Heart right ventricle (tissue), 16 donors: ENCODE measurements at regions not wholly inside any gene's neighbourhood (a gene's known extent, or its start where the extent isn't known, plus 50 kb on each side); places are given as distances from the start of the nearest gene placed in this dataset.
A peak's percentile ranks its signal among the peaks of the same experiment; 100 is the strongest.

Source experiments
- ATAC-seq, 8 donors: fragments of 200-7000 bp; cut with Tn5 transposase; one replicate each; pipeline ENCODE4 v1.9.1; 2020; ENCODE audit warnings: mild to moderate bottlenecking in 8 of 8, moderate library complexity in 8 of 8, moderate number of reproducible peaks in 1 of 8
- DNase-seq, 2 donors: peaks; one replicate each; pipeline ENCODE4 v3.0.0-alpha.2; 2020
- H3K27ac ChIP-seq, 10 donors: fragments of 200-600 bp; sonication (generic) in 2 of 10; one replicate each; pipeline versions ENCODE4 v1.5.0 to v1.8.0; 2020 to 2022; ENCODE audit warnings: mild to moderate bottlenecking in 3 of 10
- H3K27me3 ChIP-seq, 7 donors: fragments of 200-600 bp; one replicate each; pipeline ENCODE4 v1.8.0; 2021 to 2022; ENCODE audit warnings: mild to moderate bottlenecking in 2 of 7
- H3K36me3 ChIP-seq, 9 donors: fragments of 200-600 bp; sonication (generic) in 1 of 9; one replicate each; pipeline versions ENCODE4 v1.5.0 to v1.8.0; 2020 to 2022; ENCODE audit warnings: mild to moderate bottlenecking in 2 of 9
- H3K4me1 ChIP-seq, 9 donors: fragments of 200-600 bp; sonication (generic) in 1 of 9; one replicate each; pipeline versions ENCODE4 v1.5.0 to v1.8.0; 2020 to 2022; ENCODE audit warnings: mild to moderate bottlenecking in 4 of 9
- H3K4me3 ChIP-seq, 10 donors: fragments of 200-600 bp; sonication (generic) in 2 of 10; one replicate each; pipeline versions ENCODE4 v1.5.0 to v1.8.0; 2020 to 2022; ENCODE audit warnings: mild to moderate bottlenecking in 7 of 10, moderate library complexity in 2 of 10
- H3K9me3 ChIP-seq, 11 donors: fragments of 200-600 bp in 10 of 11; sonication (generic) in 2 of 11; one replicate each; pipeline versions ENCODE4 v1.5.0 to v1.8.0; 2013 to 2022; ENCODE audit warnings: mild to moderate bottlenecking in 2 of 11, control low read depth in 1 of 11, moderate library complexity in 1 of 11
- CTCF ChIP-seq, 9 donors: fragments of 200-600 bp; sonication (generic) in 2 of 9; IDR thresholded peaks; one replicate each; pipeline versions ENCODE4 v1.5.0 to v1.8.0; 2021 to 2022; ENCODE audit warnings: antibody characterized with exemption in 9 of 9, mild to moderate bottlenecking in 5 of 9, moderate library complexity in 1 of 9
- WGBS, 2 donors: extraction: QIAGEN DNeasy Blood & Tissue Kit; methylation state at CpG; one replicate each; pipeline ENCODE4 v1.1.7; 2013; ENCODE audit warnings: inconsistent platforms in 1 of 2; 5-methylcytosine and 5-hydroxymethylcytosine counted together
- intact Hi-C, 10 donors: fragments of 100-400 bp; cut with DNase I; formaldehyde crosslinking; loops; one replicate each; pipeline versions ENCODE4 v1.11.1 to v1.14.2; 2022
- donor health status: Arrhythmogenic right ventricular cardiomyopathy.
- donor health status: ischemic (EF 13 %, LVEDD 7.1; RV severe dilation, severe dysfunction).
- donor health status: healthy with polysubstance abuse.
- donor health status: DM: no; HTN: yes; CAD: no.
- donor health status: DM: no; HTN: no; CAD: no.
- donor health status: ischemic (EF 25% LVEDD 6.9; RV normal size, moderate dysfunction).
- donor health status: ischemic (EF 25% LVEDD 5.7; RV mildly dilated, moderate dysfunction).
- donor health status: healthy.
- donor health status: DM: yes; HTN: yes; CAD: no.
- donor health status: Ischemic cardiomyopathy.
- donor health status: ischemic (EF 35%, LVEDD 5.7; RV mildly dilated, moderate dysfunction).
- donor health status: nonischemic (EF 11% LVEDD 7.7; RV severe dilation, severe dysfunction).
- donor health status: DM: yes; HTN: yes; CAD: no.
- donor health status: PGD.
- donor health status: ischemic (EF 29% LVEDD 5.4; RV normal size, mild dysfunction).
- donor health status: nonischemic (EF 23%, LVEDD 6.1; RV moderate dilation, normal function).

GRCh38 chr10:108471420-108471819 is 1306.9 kb upstream of the SORCS1 start:
- TF ChIP-seq CTCF (IDR thresholded peaks at IDR 0.05): no peak

GRCh38 chr10:108469940-108470339 is 1305.4 kb upstream of the SORCS1 start:
- Histone ChIP-seq H3K36me3 (no peaks in the 10 kb centered on the region), H3K9me3 (peaks cover 0 to 26% (median 0%) of the 10 kb centered on the region in 11 donors), H3K4me1 (peaks cover 0 to 9% (median 0%) of the 10 kb centered on the region in 9 donors), H3K4me3 (no peak overlapping the region), H3K27me3 (peaks cover 0 to 27% (median 18%) of the 10 kb centered on the region in 7 donors), H3K27ac (no peak overlapping the region)
- ATAC-seq: no peak
- WGBS, 2 donors: 54 to 60% methylated on average over 3 of the region's 3 CpGs
- no peak for DNase-seq
- intact Hi-C loops: loop anchor here in 1 of 10 donors (5.0 kb wide), 1 partner anchor 1148 kb away; no protein-coding TSS in a partner anchor
- no peak for TF ChIP-seq CTCF (IDR thresholded peaks at IDR 0.05)

More at GRCh38 chr10:108471420-108471819, 1306.9 kb upstream of the SORCS1 start:
- H3K36me3 ChIP-seq: no peaks in the 10 kb centered on the region
- peaks cover 0 to 3% (median 0%) of the 10 kb centered on the region in 9 donors for H3K4me1 ChIP-seq
- DNase-seq (no peak), ATAC-seq (no peak)
- no peak overlapping the region for H3K27ac ChIP-seq
- H3K9me3 ChIP-seq: peaks cover 0 to 26% (median 0%) of the 10 kb centered on the region in 11 donors
- H3K27me3 ChIP-seq: peaks cover 0 to 15% (median 10%) of the 10 kb centered on the region in 7 donors
- intact Hi-C loops: loop anchor here in 1 of 10 donors (5.0 kb wide), 1 partner anchor 1149 kb away; no protein-coding TSS in a partner anchor
- WGBS, 2 donors: 93 to 98% methylated on average over 1 of the region's 1 CpG
- H3K4me3 ChIP-seq: no peak overlapping the region

- peaks cover 0 to 32% (median 18%) of the 10 kb centered on the region in 7 donors for H3K27me3 ChIP-seq
- peaks cover 0 to 10% (median 0%) of the 10 kb centered on the region in 11 donors for H3K9me3 ChIP-seq
- peaks cover 0 to 9% (median 0%) of the 10 kb centered on the region in 9 donors for H3K4me1 ChIP-seq
- TF ChIP-seq CTCF (IDR thresholded peaks at IDR 0.05): no peak
- H3K27ac ChIP-seq: no peak overlapping the region
- H3K4me3 ChIP-seq: peak overlapping the region in 9 of 10 donors; percentile 23 to 54 (median 52)
- ATAC-seq: peak in 4 of 8 donors; percentile 34 to 84 (median 50)
- no peaks in the 10 kb centered on the region for H3K36me3 ChIP-seq
- 4 to 6% methylated on average over 46 to 62 of the region's 62 CpGs for WGBS, 2 donors
- DNase-seq: peak; percentile 4 to 40
- intact Hi-C loops: no loop called here
Measured at GRCh38 chr10:108465871-108466641, 1301.5 kb upstream of the SORCS1 start.

GRCh38 chr10:108462005-108462404 is 1297.5 kb upstream of the SORCS1 start:
- WGBS, 2 donors: 85 to 90% methylated on average over 2 of the region's 2 CpGs
- no peak for DNase-seq
- peaks cover 0 to 22% (median 14%) of the 10 kb centered on the region in 7 donors for H3K27me3 ChIP-seq
- no peak overlapping the region for H3K4me3 ChIP-seq
- peaks cover 0 to 9% (median 0%) of the 10 kb centered on the region in 9 donors for H3K4me1 ChIP-seq
- no peaks in the 10 kb centered on the region for H3K9me3 ChIP-seq
- no peak overlapping the region for H3K27ac ChIP-seq
- intact Hi-C loops: no loop called here
- H3K36me3 ChIP-seq: no peaks in the 10 kb centered on the region
- TF ChIP-seq CTCF (IDR thresholded peaks at IDR 0.05): no peak
- ATAC-seq: no peak
